GM19035 (cell line): ENCODE measurements at regions not wholly inside any gene's neighbourhood (a gene's known extent, or its start where the extent isn't known, plus 50 kb on each side); places are given as distances from the start of the nearest gene placed in this dataset.
"Not testable (repeated sequence)": the region's sequence is repeated elsewhere in the genome, so short reads cannot be mapped to it uniquely, and the experiment has no call there.

Experiments
- ATAC-seq: cut with Tn5 transposase; IDR thresholded peaks from one replicate; pipeline ENCODE4 v1.9.1; 2021; ENCODE audit not compliant: unreplicated experiment

- ATAC-seq, result no peak
Observed at GRCh38 chr6:78222226-78222625, 569.4 kb downstream of the MEI4 start.

GRCh38 chr6:78231002-78231401 is 578.2 kb downstream of the MEI4 start:
- ATAC-seq, result no peak

- ATAC-seq, result no peak
Observed at GRCh38 chr6:78243519-78243918, 590.7 kb downstream of the MEI4 start.

GRCh38 chr6:78251931-78252330 is 599.1 kb downstream of the MEI4 start:
- no peak for ATAC-seq

- ATAC-seq, result no peak
Observed at GRCh38 chr6:78253618-78254017, 600.8 kb downstream of the MEI4 start.

GRCh38 chr6:78259935-78260334 is 607.1 kb downstream of the MEI4 start:
- no peak for ATAC-seq

GRCh38 chr6:78260427-78260826 is 606.9 kb upstream of the IRAK1BP1 start:
- ATAC-seq, result not testable (repeated sequence)

- no peak for ATAC-seq
Observed at GRCh38 chr6:78268591-78269452, 598.5 kb upstream of the IRAK1BP1 start.

GRCh38 chr6:78300885-78301284 is 566.5 kb upstream of the IRAK1BP1 start:
- no peak for ATAC-seq

GRCh38 chr6:78302411-78302810 is 564.9 kb upstream of the IRAK1BP1 start:
- ATAC-seq, result no peak

- ATAC-seq, result no peak
Observed at GRCh38 chr6:78308025-78308424, 559.3 kb upstream of the IRAK1BP1 start.

- ATAC-seq, result no peak
Observed at GRCh38 chr6:78322068-78322845, 545.1 kb upstream of the IRAK1BP1 start.

- no peak for ATAC-seq
Observed at GRCh38 chr6:78324213-78324612, 543.1 kb upstream of the IRAK1BP1 start.

- ATAC-seq, result no peak
Observed at GRCh38 chr6:78340755-78341154, 526.6 kb upstream of the IRAK1BP1 start.

- no peak for ATAC-seq
Observed at GRCh38 chr6:78345882-78346281, 521.5 kb upstream of the IRAK1BP1 start.

GRCh38 chr6:78347191-78347916 is 520.0 kb upstream of the IRAK1BP1 start:
- ATAC-seq, result no peak

GRCh38 chr6:78353040-78353439 is 514.3 kb upstream of the IRAK1BP1 start:
- ATAC-seq, result no peak

GRCh38 chr6:78363688-78364087 is 503.7 kb upstream of the IRAK1BP1 start:
- ATAC-seq, result no peak

- no peak for ATAC-seq
Observed at GRCh38 chr6:78365473-78365872, 501.9 kb upstream of the IRAK1BP1 start.

- no peak for ATAC-seq
Observed at GRCh38 chr6:78377056-78377455, 490.3 kb upstream of the IRAK1BP1 start.

- no peak for ATAC-seq
Observed at GRCh38 chr6:78379982-78380381, 487.4 kb upstream of the IRAK1BP1 start.
